Uterus (tissue), 2 donors: ENCODE measurements at regions not wholly inside any gene's neighbourhood (a gene's known extent, or its start where the extent isn't known, plus 50 kb on each side); places are given as distances from the start of the nearest gene placed in this dataset.

Experiments
- CTCF ChIP-seq, 4 experiments: fragments of 200-600 bp in 2 of 4; fragments of 450-650 bp in 2 of 4; sonication (generic) in 2 of 4; IDR thresholded peaks; one replicate each; pipeline ENCODE4 v1.5.1; 2016 to 2019; ENCODE audit warnings: antibody characterized with exemption in 4 of 4, mild to moderate bottlenecking in 2 of 4, moderate library complexity in 1 of 4
- POLR2A ChIP-seq, 2 donors: fragments of 450-650 bp; IDR thresholded peaks; one replicate each; pipeline ENCODE4 v1.6.1; 2016; ENCODE audit warnings: antibody characterized with exemption in 2 of 2, mild to moderate bottlenecking in 1 of 2, moderate library complexity in 1 of 2

- TF ChIP-seq POLR2A (IDR thresholded peaks at IDR 0.05) (no peak), CTCF (IDR thresholded peaks at IDR 0.05) (no peak)
Measured at GRCh38 chr5:88390481-88390880, 121.8 kb upstream of the TMEM161B start.
